Tibial nerve (tissue), 4 donors: ENCODE measurements at regions not wholly inside any gene's neighbourhood (a gene's known extent, or its start where the extent isn't known, plus 50 kb on each side); places are given as distances from the start of the nearest gene placed in this dataset.

Experiments used
- EP300 ChIP-seq, 2 donors: sonication (generic); formaldehyde crosslinking; IDR thresholded peaks; one replicate each; pipeline ENCODE4 v1.6.1; 2017; ENCODE audit warnings: antibody characterized with exemption in 2 of 2, mild to moderate bottlenecking in 1 of 2
- POLR2A ChIP-seq, 2 donors: fragments of 450-650 bp; IDR thresholded peaks; one replicate each; pipeline ENCODE4 v1.6.1; 2017; ENCODE audit warnings: antibody characterized with exemption in 2 of 2, mild to moderate bottlenecking in 2 of 2, moderate library complexity in 2 of 2
- TF ChIP-seq, protein P1 (sequence below), 5 experiments: fragments of 200-600 bp in 3 of 5; fragments of 450-650 bp in 2 of 5; sonication (generic) in 3 of 5; IDR thresholded peaks; one replicate each; pipeline ENCODE4 v1.5.1; 2016 to 2019; ENCODE audit warnings: antibody characterized with exemption in 5 of 5, mild to moderate bottlenecking in 3 of 5, moderate library complexity in 2 of 5

DNA sequence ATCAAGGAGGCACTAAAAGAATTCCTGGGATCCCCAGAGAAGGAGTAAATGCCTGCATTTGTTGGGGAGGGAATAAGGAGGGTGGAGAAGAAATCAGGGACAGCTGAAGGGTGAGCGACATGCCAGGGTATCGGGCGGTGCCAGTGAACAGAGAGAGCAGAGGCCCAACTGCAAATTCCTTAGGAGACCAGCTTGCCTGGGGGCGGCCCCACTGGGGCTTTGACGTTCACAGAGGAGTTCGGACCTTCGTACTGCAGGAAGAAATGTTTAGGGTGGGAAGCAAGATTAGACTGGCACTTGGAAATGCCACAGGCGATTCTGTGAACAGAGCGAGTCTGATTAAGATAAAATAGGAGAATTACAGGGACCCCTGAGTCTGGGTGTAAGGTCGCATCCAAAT lies 65.1 kb upstream of the FGF3 start:
- TF ChIP-seq POLR2A (IDR thresholded peaks at IDR 0.05) (no peak), EP300 (IDR thresholded peaks at IDR 0.05) (no peak)
- TF ChIP-seq, protein P1, sequence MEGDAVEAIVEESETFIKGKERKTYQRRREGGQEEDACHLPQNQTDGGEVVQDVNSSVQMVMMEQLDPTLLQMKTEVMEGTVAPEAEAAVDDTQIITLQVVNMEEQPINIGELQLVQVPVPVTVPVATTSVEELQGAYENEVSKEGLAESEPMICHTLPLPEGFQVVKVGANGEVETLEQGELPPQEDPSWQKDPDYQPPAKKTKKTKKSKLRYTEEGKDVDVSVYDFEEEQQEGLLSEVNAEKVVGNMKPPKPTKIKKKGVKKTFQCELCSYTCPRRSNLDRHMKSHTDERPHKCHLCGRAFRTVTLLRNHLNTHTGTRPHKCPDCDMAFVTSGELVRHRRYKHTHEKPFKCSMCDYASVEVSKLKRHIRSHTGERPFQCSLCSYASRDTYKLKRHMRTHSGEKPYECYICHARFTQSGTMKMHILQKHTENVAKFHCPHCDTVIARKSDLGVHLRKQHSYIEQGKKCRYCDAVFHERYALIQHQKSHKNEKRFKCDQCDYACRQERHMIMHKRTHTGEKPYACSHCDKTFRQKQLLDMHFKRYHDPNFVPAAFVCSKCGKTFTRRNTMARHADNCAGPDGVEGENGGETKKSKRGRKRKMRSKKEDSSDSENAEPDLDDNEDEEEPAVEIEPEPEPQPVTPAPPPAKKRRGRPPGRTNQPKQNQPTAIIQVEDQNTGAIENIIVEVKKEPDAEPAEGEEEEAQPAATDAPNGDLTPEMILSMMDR (IDR thresholded peaks at IDR 0.05) = no peak
